ENCODE measurements at regions not wholly inside any gene's neighbourhood (a gene's known extent, or its start where the extent isn't known, plus 50 kb on each side); places are given as distances from the start of the nearest gene placed in this dataset.

DNA sequence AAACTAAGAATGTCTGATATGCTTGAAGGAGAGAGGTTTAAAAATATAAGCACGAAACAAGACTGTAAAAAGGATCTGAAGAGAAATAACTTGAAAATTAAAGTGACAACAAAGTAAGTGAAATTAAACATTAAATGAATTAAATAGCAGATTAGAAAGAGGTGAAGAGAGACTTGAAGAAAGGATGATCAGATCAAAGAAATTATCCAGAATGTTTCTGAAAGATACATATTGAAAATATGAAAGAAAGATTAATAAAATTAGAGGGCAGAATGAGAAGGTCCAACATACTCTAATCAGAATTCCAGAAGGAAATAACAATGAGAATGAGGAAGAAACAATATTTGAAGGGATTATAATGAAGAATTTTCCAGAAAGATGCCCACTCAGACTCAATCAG lies 151.1 kb downstream of the FAM76B start:
- no peak overlapping the region for H4K8ac ChIP-seq (ENCODE audit: low read depth in 2 of 2, low read length in 2 of 2)
- no peaks in the 10 kb centered on the region for H4K20me1 ChIP-seq (ENCODE audit: insufficient read depth, low read length)
- POLR2A ChIA-PET (ENCODE audit: unreplicated experiment): no interaction called here
- H4K5ac ChIP-seq (ENCODE audit: low read depth, low read length): no peak overlapping the region
- H3K23ac ChIP-seq (ENCODE audit: low read depth, low read length): no peak overlapping the region
- H2BK5ac ChIP-seq (ENCODE audit: low read depth, low read length, poor library complexity, severe bottlenecking): no peak overlapping the region
- H3K79me1 ChIP-seq (ENCODE audit: low read depth in 1 of 2, low read length in 2 of 2): no peaks in the 10 kb centered on the region
- H3K4me3 ChIP-seq (ENCODE audit: insufficient read depth, low read depth, low read length): no peak overlapping the region
- no peak overlapping the region for H3K4me2 ChIP-seq (ENCODE audit: low read depth, low read length)
- TF ChIP-seq MAFK (IDR thresholded peaks at IDR 0.05; ENCODE audit: low read depth, low read length) (no peak), POLR2A (IDR thresholded peaks at IDR 0.05; ENCODE audit: low read depth, low read length) (no peak)
- TF ChIP-seq, protein P1, sequence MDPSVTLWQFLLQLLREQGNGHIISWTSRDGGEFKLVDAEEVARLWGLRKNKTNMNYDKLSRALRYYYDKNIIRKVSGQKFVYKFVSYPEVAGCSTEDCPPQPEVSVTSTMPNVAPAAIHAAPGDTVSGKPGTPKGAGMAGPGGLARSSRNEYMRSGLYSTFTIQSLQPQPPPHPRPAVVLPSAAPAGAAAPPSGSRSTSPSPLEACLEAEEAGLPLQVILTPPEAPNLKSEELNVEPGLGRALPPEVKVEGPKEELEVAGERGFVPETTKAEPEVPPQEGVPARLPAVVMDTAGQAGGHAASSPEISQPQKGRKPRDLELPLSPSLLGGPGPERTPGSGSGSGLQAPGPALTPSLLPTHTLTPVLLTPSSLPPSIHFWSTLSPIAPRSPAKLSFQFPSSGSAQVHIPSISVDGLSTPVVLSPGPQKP (IDR thresholded peaks at IDR 0.05; ENCODE audit: borderline replicate concordance, low read depth, low read length): no peak
- in situ Hi-C loops (cut with MboI; ENCODE audit: low sequenced_read_pairs): no loop called here
- H2BK15ac ChIP-seq (ENCODE audit: low read depth, low read length): no peak overlapping the region
- H4K91ac ChIP-seq (ENCODE audit: insufficient read depth, low read depth, low read length): no peak overlapping the region
- CTCF ChIA-PET: interaction anchor here (0.7 kb wide), 2 partner anchors 71 to 424 kb away, joined by 3 to 6 read pairs; no protein-coding TSS in a partner anchor
- no peak overlapping the region for H2AK5ac ChIP-seq (ENCODE audit: low read depth, low read length)
- dilution Hi-C loops (cut with HindIII; ENCODE audit: low sequenced_read_pairs, unreplicated experiment): no loop called here
- H3K4me1 ChIP-seq (ENCODE audit: control insufficient read depth, insufficient read depth, low read length): no peaks in the 10 kb centered on the region
- no peak overlapping the region for H3K9ac ChIP-seq (ENCODE audit: low read depth, low read length)
- intact Hi-C loops (cut with micrococcal nuclease): loop anchor here (5.0 kb wide), 1 partner anchor 36 kb away; no protein-coding TSS in a partner anchor
- no peaks in the 10 kb centered on the region for H3K27me3 ChIP-seq (ENCODE audit: control insufficient read depth, insufficient read depth, low read length)
- no peak overlapping the region for H2BK20ac ChIP-seq (ENCODE audit: low read depth, low read length)
- H3K9me1 ChIP-seq (ENCODE audit: insufficient read depth, low read length): no peaks in the 10 kb centered on the region
- ATAC-seq (ENCODE audit: low read depth): no peak
- no peak overlapping the region for H3K27ac ChIP-seq (ENCODE audit: insufficient read depth, low read length)
- H2AK9ac ChIP-seq (replicated peaks; ENCODE audit: low read depth, low read length, poor library complexity): no peak overlapping the region
- H2BK120ac ChIP-seq (ENCODE audit: low read depth, low read length): no peak overlapping the region
- no peak overlapping the region for H3K56ac ChIP-seq (ENCODE audit: extremely low read depth, insufficient read depth, low read length)
- H3K14ac ChIP-seq (replicated peaks; ENCODE audit: low read depth, low read length): no peak overlapping the region
- no TSS peak for BruUV-seq (replicated peaks)
- no peaks in the 10 kb centered on the region for H3K36me3 ChIP-seq (ENCODE audit: control insufficient read depth, insufficient read depth, low read length)
- WGBS, 2 experiments (ENCODE audit: extremely low coverage in 2 of 2, insufficient read length in 1 of 2): no CpG with 5 or more reads among the region's 1 CpG
- H3K4ac ChIP-seq (ENCODE audit: low read depth, low read length): no peak overlapping the region
- no peaks in the 10 kb centered on the region for H3K9me3 ChIP-seq (ENCODE audit: control insufficient read depth, insufficient read depth, low read length)
- no peak overlapping the region for H3K18ac ChIP-seq (ENCODE audit: low read depth, low read length)
- no peak overlapping the region for H2AFZ ChIP-seq (replicated peaks; ENCODE audit: low read length, poor library complexity)
- no peak for DNase-seq

All from IMR-90 (cell line).